Loucy (cell line): ENCODE measurements at regions not wholly inside any gene's neighbourhood (a gene's known extent, or its start where the extent isn't known, plus 50 kb on each side); places are given as distances from the start of the nearest gene placed in this dataset.

Experiments used
- H2AFZ ChIP-seq: fragments of 200-600 bp; sonication (generic); 2 replicates; pipeline ENCODE4 v1.6.0; 2016; ENCODE audit warnings: antibody characterized with exemption, mild to moderate bottlenecking, low read length, moderate library complexity
- H3F3A ChIP-seq: fragments of 200-600 bp; 2 replicates; pipeline ENCODE4 v1.6.0; 2016; ENCODE audit warnings: antibody characterized with exemption, low read depth, mild to moderate bottlenecking
- H3K27me3 ChIP-seq: fragments of 200-600 bp; sonication (generic); 2 replicates; pipeline ENCODE4 v1.6.1; 2014; ENCODE audit warnings: low read length, mild to moderate bottlenecking; ENCODE audit not compliant: insufficient read depth, poor library complexity, severe bottlenecking
- H3K36me3 ChIP-seq: fragments of 200-600 bp; sonication (generic); 2 replicates; pipeline ENCODE4 v1.6.1; 2016; ENCODE audit warnings: low read length; ENCODE audit not compliant: insufficient read depth
- H3K4me1 ChIP-seq: fragments of 200-600 bp; sonication (generic); 2 replicates; pipeline ENCODE4 v1.5.1; 2014; ENCODE audit warnings: low read length, mild to moderate bottlenecking; ENCODE audit not compliant: insufficient read depth, poor library complexity, severe bottlenecking
- H3K4me2 ChIP-seq: fragments of 200-600 bp; sonication (generic); 2 replicates; pipeline ENCODE4 v1.6.0; 2014; ENCODE audit warnings: antibody characterized with exemption, low read length, low read depth, mild to moderate bottlenecking; ENCODE audit not compliant: poor library complexity, severe bottlenecking
- H3K4me3 ChIP-seq: fragments of 200-600 bp; sonication (generic); 2 replicates; pipeline ENCODE4 v1.5.1; 2014; ENCODE audit warnings: low read length, mild to moderate bottlenecking, mixed read lengths; ENCODE audit not compliant: poor library complexity, severe bottlenecking
- H3K79me2 ChIP-seq: fragments of 200-600 bp; sonication (generic); 2 replicates; pipeline ENCODE4 v1.6.1; 2014; ENCODE audit warnings: low read length; ENCODE audit not compliant: insufficient read depth
- H3K9ac ChIP-seq: fragments of 200-600 bp; sonication (generic); 2 replicates; pipeline ENCODE4 v1.6.0; 2014; ENCODE audit warnings: mild to moderate bottlenecking, low read depth, low read length, moderate library complexity; ENCODE audit not compliant: poor library complexity, severe bottlenecking
- H3K9me2 ChIP-seq: fragments of 200-600 bp; sonication (generic); replicated peaks from 2 replicates; pipeline ENCODE4 v1.6.1; 2016; ENCODE audit warnings: low read depth, low read length, mixed read lengths
- H3K9me3 ChIP-seq: fragments of 200-600 bp; sonication (generic); 2 replicates; pipeline ENCODE4 v1.6.1; 2014; ENCODE audit warnings: mild to moderate bottlenecking, antibody characterized with exemption, low read length, low read depth; ENCODE audit not compliant: insufficient read depth
- H4K20me1 ChIP-seq: fragments of 200-600 bp; sonication (generic); 2 replicates; pipeline ENCODE4 v1.6.0; 2014; ENCODE audit warnings: antibody characterized with exemption, low read length, mild to moderate bottlenecking; ENCODE audit not compliant: insufficient read depth, poor library complexity, severe bottlenecking
- CTCF ChIP-seq: fragments of 200-600 bp; sonication (generic); conservative IDR thresholded peaks from 2 replicates; pipeline ENCODE4 v1.5.1; 2014; ENCODE audit warnings: mild to moderate bottlenecking, antibody characterized with exemption, low read length
- EZH2phosphoT487 ChIP-seq: fragments of 200-600 bp; IDR thresholded peaks from 2 replicates; pipeline ENCODE4 v1.6.1; 2018; ENCODE audit warnings: antibody characterized with exemption, mild to moderate bottlenecking, moderate library complexity, borderline replicate concordance

GRCh38 chr7:12754179-12754578 is 66.7 kb downstream of the ARL4A start:
- H3K4me3 ChIP-seq: no peak overlapping the region
- H3K4me2 ChIP-seq: no peak overlapping the region
- H2AFZ ChIP-seq: no peak overlapping the region

GRCh38 chr7:12756821-12757220 is 69.4 kb downstream of the ARL4A start:
- no peak overlapping the region for H2AFZ ChIP-seq

More at GRCh38 chr7:12754179-12754578, 66.7 kb downstream of the ARL4A start:
- Histone ChIP-seq H3K9ac (no peak overlapping the region), H3K4me1 (no peaks in the 10 kb centered on the region), H3K9me3 (no peaks in the 10 kb centered on the region; the same call in 1 of the 2 replicates), H3F3A (no peaks in the 10 kb centered on the region), H3K27me3 (no peaks in the 10 kb centered on the region), H3K79me2 (no peaks in the 10 kb centered on the region), H4K20me1 (no peaks in the 10 kb centered on the region), H3K9me2 (no peaks in the 10 kb centered on the region), H3K36me3 (no peaks in the 10 kb centered on the region)
- TF ChIP-seq CTCF (no peak), EZH2phosphoT487 (no peak)

GRCh38 chr7:12757443-12757842 is 70.0 kb downstream of the ARL4A start:
- Histone ChIP-seq H3F3A (no peaks in the 10 kb centered on the region), H3K4me2 (no peak overlapping the region), H3K9ac (no peak overlapping the region), H3K36me3 (no peaks in the 10 kb centered on the region), H3K27me3 (no peaks in the 10 kb centered on the region), H4K20me1 (no peaks in the 10 kb centered on the region), H3K79me2 (no peaks in the 10 kb centered on the region), H3K4me1 (no peaks in the 10 kb centered on the region), H3K9me2 (no peaks in the 10 kb centered on the region), H2AFZ (no peak overlapping the region), H3K9me3 (no peaks in the 10 kb centered on the region; the same call in 1 of the 2 replicates), H3K4me3 (no peak overlapping the region)
- TF ChIP-seq EZH2phosphoT487: no peak
- TF ChIP-seq CTCF: no peak

More at GRCh38 chr7:12756821-12757220, 69.4 kb downstream of the ARL4A start:
- H3K9me3 ChIP-seq: no peaks in the 10 kb centered on the region; the same call in 1 of the 2 replicates
- no peaks in the 10 kb centered on the region for H4K20me1 ChIP-seq
- no peaks in the 10 kb centered on the region for H3K36me3 ChIP-seq
- H3K4me1 ChIP-seq: no peaks in the 10 kb centered on the region
- H3K4me2 ChIP-seq: no peak overlapping the region
- no peak for TF ChIP-seq EZH2phosphoT487
- no peak for TF ChIP-seq CTCF
- no peak overlapping the region for H3K4me3 ChIP-seq
- no peaks in the 10 kb centered on the region for H3K9me2 ChIP-seq
- H3K27me3 ChIP-seq: no peaks in the 10 kb centered on the region
- H3F3A ChIP-seq: no peaks in the 10 kb centered on the region
- no peak overlapping the region for H3K9ac ChIP-seq
- no peaks in the 10 kb centered on the region for H3K79me2 ChIP-seq
